AG04450 (cell line): ENCODE measurements at regions not wholly inside any gene's neighbourhood (a gene's known extent, or its start where the extent isn't known, plus 50 kb on each side); places are given as distances from the start of the nearest gene placed in this dataset.

ENCODE experiments used
- CTCF ChIA-PET: fragments of 300-600, 350-600 bp; formaldehyde crosslinking; extraction: SDS; loops from one replicate; lab custom pipeline; 2022; ENCODE audit warnings: antibody characterized with exemption, inconsistent platforms; lab: Charles Lee
- POLR2A ChIA-PET: fragments of 350-600 bp; formaldehyde crosslinking; extraction: SDS; loops from one replicate; lab custom pipeline; 2021; ENCODE audit warnings: antibody characterized with exemption, inconsistent platforms; lab: Yijun Ruan, JAX
- DNase-seq: peaks from one replicate; pipeline ENCODE4 v3.0.0-alpha.2; 2011; ENCODE audit warnings: low read depth, low spot score
- H3K27ac ChIP-seq: one replicate; pipeline ENCODE4 v1.5.1; 2012; ENCODE audit warnings: low read depth, low read length, control low read depth
- H3K27me3 ChIP-seq: one replicate; pipeline ENCODE4 v1.6.0; 2012; ENCODE audit warnings: low read length; ENCODE audit not compliant: control insufficient read depth, insufficient read depth
- H3K4me3 ChIP-seq: 2 replicates; pipeline ENCODE4 v1.5.1; 2011; ENCODE audit warnings: mild to moderate bottlenecking, low read depth, low read length, control low read depth
- H3K9me3 ChIP-seq: 2 replicates; pipeline ENCODE4 v1.5.1; 2012; ENCODE audit warnings: low read length; ENCODE audit not compliant: control insufficient read depth, insufficient read depth
- CTCF ChIP-seq: IDR thresholded peaks from 2 replicates; pipeline ENCODE4 v1.5.1; 2011; ENCODE audit warnings: low read depth, low read length, control low read depth, inconsistent platforms

- Histone ChIP-seq H3K9me3 (no peaks in the 10 kb centered on the region), H3K4me3 (no peak overlapping the region), H3K27ac (no peak overlapping the region), H3K27me3 (no peaks in the 10 kb centered on the region)
- no peak for DNase-seq
- ChIA-PET POLR2A (no interaction called here), CTCF (no interaction called here)
- TF ChIP-seq CTCF: no peak
Measured at GRCh38 chr13:34675626-34676025, 266.4 kb upstream of the NBEA start.

GRCh38 chr13:34678154-34678553 is 263.9 kb upstream of the NBEA start:
- no peak overlapping the region for H3K27ac ChIP-seq
- no peak for DNase-seq
- no peak overlapping the region for H3K4me3 ChIP-seq
- no peaks in the 10 kb centered on the region for H3K9me3 ChIP-seq
- CTCF ChIA-PET: no interaction called here
- no peak for TF ChIP-seq CTCF
- H3K27me3 ChIP-seq: no peaks in the 10 kb centered on the region
- POLR2A ChIA-PET: no interaction called here

- H3K27ac ChIP-seq: no peak overlapping the region
- no peak for DNase-seq
- no peak for TF ChIP-seq CTCF
- H3K27me3 ChIP-seq: no peaks in the 10 kb centered on the region
- no peak overlapping the region for H3K4me3 ChIP-seq
- POLR2A ChIA-PET: no interaction called here
- H3K9me3 ChIP-seq: no peaks in the 10 kb centered on the region
- CTCF ChIA-PET: no interaction called here
Measured at GRCh38 chr13:34681405-34681955, 260.6 kb upstream of the NBEA start.

- Histone ChIP-seq H3K27me3 (no peaks in the 10 kb centered on the region), H3K9me3 (no peaks in the 10 kb centered on the region; the same call in 1 of the 2 replicates), H3K4me3 (no peak overlapping the region), H3K27ac (no peak overlapping the region)
- DNase-seq: no peak
- no peak for TF ChIP-seq CTCF
- ChIA-PET POLR2A (no interaction called here), CTCF (no interaction called here)
Measured at GRCh38 chr13:34695063-34695462, 247.0 kb upstream of the NBEA start.

GRCh38 chr13:34696296-34696695 is 245.8 kb upstream of the NBEA start:
- H3K4me3 ChIP-seq: no peak overlapping the region
- no peaks in the 10 kb centered on the region for H3K27me3 ChIP-seq
- POLR2A ChIA-PET: no interaction called here
- no peaks in the 10 kb centered on the region; the same call in 1 of the 2 replicates for H3K9me3 ChIP-seq
- DNase-seq: no peak
- CTCF ChIA-PET: no interaction called here
- H3K27ac ChIP-seq: no peak overlapping the region
- no peak for TF ChIP-seq CTCF
